Kidney epithelial cell (primary cell): ENCODE measurements at regions not wholly inside any gene's neighbourhood (a gene's known extent, or its start where the extent isn't known, plus 50 kb on each side); places are given as distances from the start of the nearest gene placed in this dataset.

Source experiments
- DNase-seq: peaks from one replicate; pipeline ENCODE4 v3.0.0-alpha.2; 2010; ENCODE audit warnings: low read depth
- H3K27me3 ChIP-seq: 2 replicates; pipeline ENCODE4 v1.6.0; 2011; ENCODE audit warnings: low read length; ENCODE audit not compliant: control insufficient read depth, insufficient read depth
- H3K36me3 ChIP-seq: 2 replicates; pipeline ENCODE4 v1.5.1; 2011; ENCODE audit warnings: low read length; ENCODE audit not compliant: control insufficient read depth, insufficient read depth
- H3K4me3 ChIP-seq: 2 replicates; pipeline ENCODE4 v1.5.1; 2011; ENCODE audit warnings: low read depth, mild to moderate bottlenecking, control low read depth, low read length
- TF ChIP-seq, protein P1 (sequence below): IDR thresholded peaks from 2 replicates; pipeline ENCODE4 v1.5.1; 2011; ENCODE audit warnings: mild to moderate bottlenecking, moderate library complexity, low read length, control low read depth, inconsistent platforms; ENCODE audit not compliant: insufficient read depth, poor library complexity, severe bottlenecking

- Histone ChIP-seq H3K36me3 (no peaks in the 10 kb centered on the region), H3K27me3 (no peaks in the 10 kb centered on the region), H3K4me3 (no peak overlapping the region)
- no peak for DNase-seq
- TF ChIP-seq, protein P1, sequence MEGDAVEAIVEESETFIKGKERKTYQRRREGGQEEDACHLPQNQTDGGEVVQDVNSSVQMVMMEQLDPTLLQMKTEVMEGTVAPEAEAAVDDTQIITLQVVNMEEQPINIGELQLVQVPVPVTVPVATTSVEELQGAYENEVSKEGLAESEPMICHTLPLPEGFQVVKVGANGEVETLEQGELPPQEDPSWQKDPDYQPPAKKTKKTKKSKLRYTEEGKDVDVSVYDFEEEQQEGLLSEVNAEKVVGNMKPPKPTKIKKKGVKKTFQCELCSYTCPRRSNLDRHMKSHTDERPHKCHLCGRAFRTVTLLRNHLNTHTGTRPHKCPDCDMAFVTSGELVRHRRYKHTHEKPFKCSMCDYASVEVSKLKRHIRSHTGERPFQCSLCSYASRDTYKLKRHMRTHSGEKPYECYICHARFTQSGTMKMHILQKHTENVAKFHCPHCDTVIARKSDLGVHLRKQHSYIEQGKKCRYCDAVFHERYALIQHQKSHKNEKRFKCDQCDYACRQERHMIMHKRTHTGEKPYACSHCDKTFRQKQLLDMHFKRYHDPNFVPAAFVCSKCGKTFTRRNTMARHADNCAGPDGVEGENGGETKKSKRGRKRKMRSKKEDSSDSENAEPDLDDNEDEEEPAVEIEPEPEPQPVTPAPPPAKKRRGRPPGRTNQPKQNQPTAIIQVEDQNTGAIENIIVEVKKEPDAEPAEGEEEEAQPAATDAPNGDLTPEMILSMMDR = no peak
Observed at GRCh38 chr11:116403794-116404461, 368.9 kb downstream of the BUD13 start.

GRCh38 chr11:116400081-116400480 is 372.7 kb downstream of the BUD13 start:
- no peak for DNase-seq
- no peaks in the 10 kb centered on the region for H3K36me3 ChIP-seq
- no peak overlapping the region for H3K4me3 ChIP-seq
- TF ChIP-seq, protein P1 = no peak
- H3K27me3 ChIP-seq = no peaks in the 10 kb centered on the region

GRCh38 chr11:116397602-116398084 is 375.1 kb downstream of the BUD13 start:
- no peaks in the 10 kb centered on the region for H3K36me3 ChIP-seq
- no peaks in the 10 kb centered on the region for H3K27me3 ChIP-seq
- TF ChIP-seq, protein P1 = no peak
- no peak overlapping the region for H3K4me3 ChIP-seq
- no peak for DNase-seq

DNA sequence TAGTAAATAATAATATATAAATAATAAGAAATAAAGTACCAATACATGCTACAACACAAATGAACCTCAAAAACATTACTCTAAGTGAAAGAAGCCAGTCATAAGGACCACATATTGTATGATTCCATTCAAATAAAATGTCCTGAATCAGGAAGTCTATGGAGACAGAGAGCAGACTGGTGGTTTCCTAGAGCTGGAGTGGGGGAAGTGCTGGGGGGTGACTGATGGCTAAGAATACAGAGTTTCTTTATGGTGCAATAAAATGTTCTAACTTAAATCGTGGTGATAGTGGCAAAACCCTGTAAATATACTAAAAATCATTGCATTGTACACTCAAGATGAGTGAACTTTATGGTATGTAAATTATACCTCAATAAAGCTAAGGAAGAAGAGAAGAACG is 376.5 kb downstream of the BUD13 start:
- no peak for DNase-seq
- Histone ChIP-seq H3K4me3 (no peak overlapping the region), H3K36me3 (no peaks in the 10 kb centered on the region), H3K27me3 (no peaks in the 10 kb centered on the region)
- TF ChIP-seq, protein P1 = no peak

- Histone ChIP-seq H3K4me3 (no peak overlapping the region), H3K36me3 (no peaks in the 10 kb centered on the region), H3K27me3 (no peaks in the 10 kb centered on the region)
- no peak for DNase-seq
- TF ChIP-seq, protein P1 = no peak
Observed at GRCh38 chr11:116394022-116394421, 378.8 kb downstream of the BUD13 start.

GRCh38 chr11:116390963-116391362 is 381.8 kb downstream of the BUD13 start:
- TF ChIP-seq, protein P1 = no peak
- no peak for DNase-seq

More at GRCh38 chr11:116390963-116391362, 381.8 kb downstream of the BUD13 start:
- H3K27me3 ChIP-seq = no peaks in the 10 kb centered on the region
- no peaks in the 10 kb centered on the region for H3K36me3 ChIP-seq
- no peak overlapping the region for H3K4me3 ChIP-seq
